GM19099 (cell line): ENCODE measurements at regions not wholly inside any gene's neighbourhood (a gene's known extent, or its start where the extent isn't known, plus 50 kb on each side); places are given as distances from the start of the nearest gene placed in this dataset.

Source experiments
- POLR2A ChIP-seq: IDR thresholded peaks from 3 replicates; pipeline ENCODE4 v1.6.1; 2011; ENCODE audit warnings: low read depth; ENCODE audit not compliant: insufficient read length; ENCODE audit errors: extremely low read depth

DNA sequence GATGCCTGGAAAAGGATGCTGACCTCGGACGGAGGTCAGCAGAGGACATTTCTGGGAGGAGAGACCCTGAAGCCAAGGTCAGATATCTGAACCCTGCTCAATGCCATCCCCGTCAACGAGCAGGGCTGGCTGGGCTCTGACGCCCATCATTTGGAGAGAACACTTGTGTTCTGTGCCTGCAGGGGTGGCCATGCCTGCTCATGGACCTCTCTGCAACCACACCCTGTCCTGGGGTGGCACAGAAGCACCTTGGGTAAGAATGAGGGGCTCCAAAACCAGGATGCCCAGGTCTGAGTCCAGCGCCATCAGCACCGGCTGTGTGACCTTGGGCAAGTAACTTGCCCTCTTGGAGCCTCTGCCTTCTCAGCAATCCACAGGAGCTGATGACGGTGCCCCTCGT lies 293.7 kb upstream of the FOXF1 start:
- no peak for TF ChIP-seq POLR2A

DNA sequence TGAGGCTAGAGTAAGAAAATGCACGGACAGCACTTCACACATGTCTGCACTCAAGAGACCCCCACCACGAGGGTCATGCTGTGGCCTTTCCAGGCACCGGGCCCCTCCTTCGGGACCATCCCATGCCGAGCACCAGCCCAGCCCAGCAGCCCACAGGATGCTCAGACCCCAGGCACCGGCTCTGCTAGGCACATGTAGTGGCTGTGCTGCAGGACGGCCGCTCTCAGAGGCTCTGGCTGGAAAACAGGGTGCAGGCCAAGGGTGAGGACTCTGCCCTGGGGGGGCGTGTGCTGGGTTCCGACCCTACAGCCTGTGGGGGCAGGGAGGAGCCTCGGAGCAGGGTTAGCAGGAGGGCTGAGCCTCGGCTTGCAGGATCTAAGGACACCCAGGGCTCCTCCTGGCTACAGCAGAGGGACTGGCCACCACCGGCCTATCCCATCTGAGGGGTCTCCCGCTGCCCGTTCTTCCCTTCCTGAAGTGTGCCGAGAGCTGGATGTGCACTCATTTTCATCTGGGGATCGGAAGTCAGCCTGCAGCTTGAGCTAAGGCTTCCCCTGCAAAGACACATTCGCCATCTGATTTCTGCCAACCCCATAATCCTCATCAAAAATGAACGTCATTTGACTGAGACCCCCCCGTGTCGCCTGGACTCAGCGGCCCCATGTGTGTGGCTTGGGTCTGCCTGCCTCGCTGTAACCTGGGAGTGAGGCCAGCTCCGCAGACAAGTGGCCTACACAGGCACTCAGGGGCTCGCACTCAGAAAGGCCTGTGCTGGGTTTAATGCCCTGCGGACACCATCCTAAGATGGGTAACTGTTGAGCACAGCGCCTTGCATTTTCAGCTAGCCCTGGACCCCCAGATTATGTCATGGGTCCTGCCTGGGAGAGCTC lies 293.1 kb upstream of the FOXF1 start:
- no peak for TF ChIP-seq POLR2A

GRCh38 chr16:86217891-86218270 lies 292.4 kb upstream of the FOXF1 start:
- TF ChIP-seq POLR2A: no peak

DNA sequence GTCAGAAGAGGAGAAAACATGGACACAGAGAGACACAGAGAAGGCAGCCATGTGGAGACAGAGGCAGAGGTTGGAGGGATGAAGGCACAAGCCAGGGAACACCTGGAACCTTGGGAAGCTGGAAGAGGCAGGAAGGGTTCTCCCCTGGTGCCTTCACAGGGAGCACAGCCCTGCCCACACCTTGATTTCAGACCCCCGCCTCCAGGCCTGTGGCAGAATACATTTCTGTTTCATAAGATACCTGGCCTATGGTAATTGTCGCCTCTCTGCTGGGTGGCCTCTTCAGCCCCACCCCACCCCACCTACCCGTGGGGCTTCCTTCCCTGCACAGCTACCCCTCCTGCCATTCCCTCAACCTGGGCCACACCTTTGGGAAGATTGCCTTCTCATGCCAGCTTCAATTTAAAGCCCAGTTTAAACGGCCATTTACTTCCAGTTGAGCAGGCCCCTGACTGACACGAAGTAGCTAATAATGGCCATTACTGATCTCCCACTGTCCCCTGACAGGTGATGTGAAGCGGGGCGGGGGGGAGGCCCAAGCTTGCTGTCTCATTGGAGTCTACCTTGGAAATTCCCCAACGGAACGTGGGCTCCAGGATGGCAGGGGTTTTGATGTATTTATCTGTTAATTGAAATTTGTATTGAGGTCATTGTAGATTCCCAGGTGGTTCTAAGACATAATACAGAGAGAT lies 291.7 kb upstream of the FOXF1 start:
- no peak for TF ChIP-seq POLR2A

DNA sequence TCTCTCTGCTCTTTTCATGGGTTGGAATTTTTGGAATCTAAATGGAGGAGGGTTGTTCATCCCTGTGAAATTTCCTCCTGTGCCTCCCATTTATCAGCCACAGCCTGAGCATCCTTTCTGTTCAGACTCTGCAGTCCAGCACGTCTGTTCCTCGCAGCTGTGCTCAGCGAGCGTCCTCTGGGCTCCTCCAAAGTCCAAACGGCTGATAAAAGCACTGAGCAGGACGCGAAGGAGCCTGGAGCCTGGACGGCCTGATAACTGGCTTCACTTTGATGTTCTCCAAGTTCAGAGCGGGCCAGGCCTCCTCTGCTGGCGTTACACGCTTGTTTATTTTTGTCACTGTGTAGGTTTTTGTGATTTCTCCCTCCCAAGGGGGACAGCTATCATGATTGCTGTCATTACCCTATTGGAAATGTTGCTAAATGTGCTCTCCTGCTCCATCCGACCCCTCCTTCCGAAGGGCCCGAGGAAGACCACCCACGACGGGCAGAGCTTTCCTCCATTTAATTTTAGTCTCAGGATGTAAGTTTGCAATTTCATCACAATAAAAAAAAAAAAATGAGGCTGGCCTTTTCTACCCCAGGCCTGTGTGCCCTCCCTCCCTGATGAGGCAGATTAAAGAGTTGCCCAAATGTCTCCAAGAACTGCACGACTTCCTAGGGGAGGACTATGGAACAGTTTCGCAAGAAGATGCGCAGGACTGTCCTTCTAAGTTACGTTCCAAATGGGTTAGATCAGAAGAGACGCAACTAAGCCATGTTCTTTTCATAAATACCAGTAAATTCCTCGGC lies 290.5 kb upstream of the FOXF1 start:
- TF ChIP-seq POLR2A: no peak

GRCh38 chr16:86220561-86220960 lies 289.8 kb upstream of the FOXF1 start:
- TF ChIP-seq POLR2A: no peak

DNA sequence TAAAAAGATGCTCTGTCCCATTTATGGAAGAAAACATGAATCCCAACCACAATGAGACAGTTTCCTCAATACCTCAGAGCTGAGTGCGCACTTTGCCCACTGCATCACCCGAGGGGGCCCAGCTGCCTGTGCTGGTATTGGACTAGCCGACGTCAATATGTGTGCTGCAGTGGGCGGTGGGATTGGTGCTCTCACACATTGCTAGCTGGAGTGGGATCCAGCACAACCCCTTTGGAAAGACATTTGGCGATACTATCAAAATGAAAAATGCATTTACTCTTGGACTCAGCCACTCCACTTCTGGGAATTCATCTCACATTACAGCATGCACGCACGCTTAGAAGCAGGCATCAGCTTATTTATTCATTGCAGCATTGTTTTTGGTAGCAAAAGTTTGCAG lies 289.2 kb upstream of the FOXF1 start:
- no peak for TF ChIP-seq POLR2A

GRCh38 chr16:86222547-86222946 lies 287.8 kb upstream of the FOXF1 start:
- no peak for TF ChIP-seq POLR2A

GRCh38 chr16:86222965-86223551 lies 287.3 kb upstream of the FOXF1 start:
- TF ChIP-seq POLR2A: no peak

- TF ChIP-seq POLR2A: no peak
Observed at GRCh38 chr16:86224126-86224525, 286.2 kb upstream of the FOXF1 start.

DNA sequence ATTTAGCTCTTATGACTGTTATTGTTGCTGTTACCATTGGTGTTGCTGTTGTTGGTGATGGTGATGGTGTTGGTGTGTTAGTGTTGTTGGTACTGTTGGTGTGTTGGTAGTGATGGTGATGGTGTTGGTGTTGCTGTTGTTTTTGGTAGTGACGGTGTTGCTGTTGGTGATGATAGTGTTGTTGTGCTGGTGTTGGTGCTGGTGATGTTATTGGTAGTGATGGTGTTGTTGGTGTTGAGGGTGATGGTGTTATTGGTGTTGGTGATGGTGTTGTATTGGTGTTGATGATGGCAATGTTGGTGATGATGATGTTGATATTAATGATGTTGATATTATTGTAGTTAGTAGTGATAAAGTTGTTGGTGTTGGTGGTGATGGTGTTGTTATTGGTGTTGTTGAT lies 285.7 kb upstream of the FOXF1 start:
- TF ChIP-seq POLR2A: no peak

- TF ChIP-seq POLR2A: no peak
Observed at GRCh38 chr16:86225905-86226371, 284.4 kb upstream of the FOXF1 start.

DNA sequence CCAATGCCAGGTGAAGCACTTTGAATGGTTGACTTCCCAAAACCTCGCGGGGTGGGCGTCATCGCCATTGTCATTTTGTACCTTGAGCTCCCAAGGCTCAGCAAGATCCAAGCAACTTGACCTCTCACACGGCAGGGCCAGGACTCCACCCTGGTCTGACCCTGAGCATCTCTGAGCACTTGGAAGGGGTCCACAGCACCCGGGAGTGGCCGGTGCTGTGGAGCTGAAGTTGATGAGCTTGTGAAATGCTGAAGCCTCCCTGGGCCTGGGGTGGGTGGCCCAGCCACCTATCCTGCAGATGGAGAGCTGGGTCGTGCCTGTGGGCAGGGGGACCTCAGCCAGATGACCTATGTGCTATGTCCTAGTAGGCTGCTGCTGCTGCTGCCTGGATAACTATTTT lies 283.3 kb upstream of the FOXF1 start:
- no peak for TF ChIP-seq POLR2A

DNA sequence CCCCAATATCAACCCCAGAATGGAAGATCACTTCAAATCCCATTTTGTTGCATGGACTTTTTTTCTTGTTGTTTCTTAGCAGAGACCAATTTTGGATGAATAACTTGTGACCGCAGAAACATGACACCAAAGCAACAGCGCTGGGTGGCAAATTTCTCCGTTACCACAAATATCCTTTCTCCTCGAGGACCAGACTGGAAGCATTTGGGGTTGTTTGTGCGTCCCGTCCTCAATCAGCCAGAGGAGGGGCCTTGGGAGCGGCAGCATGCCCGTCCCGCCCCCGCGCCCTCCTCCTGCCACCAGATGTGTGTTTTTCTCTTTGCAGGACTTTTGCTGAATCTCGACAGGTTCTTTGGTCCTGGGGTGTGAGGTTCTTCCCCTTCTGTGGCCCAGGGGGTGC lies 282.5 kb upstream of the FOXF1 start:
- no peak for TF ChIP-seq POLR2A

GRCh38 chr16:86228713-86229112 lies 281.6 kb upstream of the FOXF1 start:
- TF ChIP-seq POLR2A: no peak
